IMR-90 (cell line): ENCODE measurements at regions not wholly inside any gene's neighbourhood (a gene's known extent, or its start where the extent isn't known, plus 50 kb on each side); places are given as distances from the start of the nearest gene placed in this dataset.

Source experiments
- ATAC-seq: fragments of 200-7000 bp; cut with Tn5 transposase; 2 replicates; pipeline ENCODE4 v1.9.1; 2020; ENCODE audit warnings: low read depth, mild to moderate bottlenecking, moderate library complexity
- BruUV-seq: library from RNA; stranded (reverse); fragments of 400-500 nt; replicated peaks from 2 replicates; lab custom pipeline; 2021; lab: Mats Ljungman, UMichigan
- CTCF ChIA-PET: fragments of 300-600 bp; formaldehyde crosslinking; extraction: SDS; loops from one replicate; lab custom pipeline; 2021; ENCODE audit warnings: antibody characterized with exemption; lab: Yijun Ruan, JAX
- POLR2A ChIA-PET: fragments of 300-600 bp; sonication (Branson Sonifier 250); formaldehyde crosslinking; loops from one replicate; lab custom pipeline; 2022; ENCODE audit warnings: antibody characterized with exemption; ENCODE audit not compliant: unreplicated experiment; lab: Charles Lee
- DNase-seq: peaks from one replicate; pipeline ENCODE4 v3.0.0; 2013
- H2AFZ ChIP-seq: replicated peaks from 2 replicates; pipeline ENCODE3; 2013; ENCODE audit warnings: low read length, mild to moderate bottlenecking; ENCODE audit not compliant: poor library complexity
- H2AK5ac ChIP-seq: 2 replicates; pipeline ENCODE4 v1.6.1; 2013; ENCODE audit warnings: low read depth, low read length, inconsistent platforms
- H2AK9ac ChIP-seq: replicated peaks from 2 replicates; pipeline ENCODE3; 2013; ENCODE audit warnings: mild to moderate bottlenecking, low read depth, low read length, moderate library complexity; ENCODE audit not compliant: poor library complexity
- H2BK120ac ChIP-seq: 2 replicates; pipeline ENCODE4 v1.6.1; 2013; ENCODE audit warnings: low read depth, low read length, inconsistent platforms
- H2BK15ac ChIP-seq: 3 replicates; pipeline ENCODE4 v1.6.1; 2013; ENCODE audit warnings: low read depth, low read length, inconsistent platforms
- H2BK20ac ChIP-seq: 2 replicates; pipeline ENCODE4 v1.6.1; 2013; ENCODE audit warnings: low read depth, mild to moderate bottlenecking, inconsistent platforms, low read length, moderate library complexity
- H2BK5ac ChIP-seq: 2 replicates; pipeline ENCODE4 v1.6.1; 2013; ENCODE audit warnings: mild to moderate bottlenecking, low read depth, low read length, inconsistent platforms; ENCODE audit not compliant: poor library complexity, severe bottlenecking
- H3K14ac ChIP-seq: replicated peaks from 2 replicates; pipeline ENCODE4 v1.6.1; 2013; ENCODE audit warnings: low read depth, low read length, inconsistent platforms
- H3K18ac ChIP-seq: 2 replicates; pipeline ENCODE4 v1.6.1; 2013; ENCODE audit warnings: low read depth, low read length, control low read depth
- H3K23ac ChIP-seq: 2 replicates; pipeline ENCODE4 v1.6.1; 2013; ENCODE audit warnings: low read depth, low read length, inconsistent platforms
- H3K27ac ChIP-seq: 2 replicates; pipeline ENCODE4 v1.5.1; 2013; ENCODE audit warnings: mild to moderate bottlenecking, control low read depth, low read length; ENCODE audit not compliant: insufficient read depth
- H3K27me3 ChIP-seq: 2 replicates; pipeline ENCODE4 v1.6.1; 2013; ENCODE audit warnings: low read length; ENCODE audit not compliant: control insufficient read depth, insufficient read depth
- H3K36me3 ChIP-seq: 2 replicates; pipeline ENCODE4 v1.6.1; 2013; ENCODE audit warnings: low read length, mixed read lengths; ENCODE audit not compliant: control insufficient read depth, insufficient read depth
- H3K4ac ChIP-seq: 2 replicates; pipeline ENCODE4 v1.6.1; 2013; ENCODE audit warnings: low read depth, low read length, inconsistent platforms
- H3K4me1 ChIP-seq: 2 replicates; pipeline ENCODE4 v1.6.1; 2013; ENCODE audit warnings: low read length, mixed read lengths; ENCODE audit not compliant: control insufficient read depth, insufficient read depth
- H3K4me2 ChIP-seq: 2 replicates; pipeline ENCODE4 v1.6.1; 2013; ENCODE audit warnings: low read depth, mild to moderate bottlenecking, control low read depth, low read length, moderate library complexity
- H3K4me3 ChIP-seq: 2 replicates; pipeline ENCODE4 v1.5.1; 2013; ENCODE audit warnings: low read depth, mild to moderate bottlenecking, control low read depth, low read length, moderate library complexity; ENCODE audit not compliant: insufficient read depth
- H3K56ac ChIP-seq: 2 replicates; pipeline ENCODE4 v1.6.1; 2013; ENCODE audit warnings: low read length, inconsistent platforms; ENCODE audit not compliant: insufficient read depth; ENCODE audit errors: extremely low read depth
- H3K79me1 ChIP-seq, 2 experiments: 2 replicates each; pipeline ENCODE4 v1.6.1; 2013; ENCODE audit warnings: low read length in 2 of 2, inconsistent platforms in 1 of 2, low read depth in 1 of 2
- H3K9ac ChIP-seq: 2 replicates; pipeline ENCODE4 v1.6.1; 2013; ENCODE audit warnings: low read depth, low read length, control low read depth
- H3K9me1 ChIP-seq: 2 replicates; pipeline ENCODE4 v1.6.1; 2013; ENCODE audit warnings: low read length, inconsistent platforms; ENCODE audit not compliant: insufficient read depth
- H3K9me3 ChIP-seq: 2 replicates; pipeline ENCODE4 v1.6.1; 2013; ENCODE audit warnings: low read length; ENCODE audit not compliant: control insufficient read depth, insufficient read depth
- H4K20me1 ChIP-seq: 2 replicates; pipeline ENCODE4 v1.6.1; 2013; ENCODE audit warnings: low read length, inconsistent platforms; ENCODE audit not compliant: insufficient read depth
- H4K5ac ChIP-seq: 2 replicates; pipeline ENCODE4 v1.6.1; 2013; ENCODE audit warnings: mild to moderate bottlenecking, low read depth, low read length, control low read depth
- H4K8ac ChIP-seq, 2 experiments: 2 replicates each; pipeline ENCODE4 v1.6.1; 2013; ENCODE audit warnings: low read depth in 2 of 2, low read length in 2 of 2, control low read depth in 1 of 2, inconsistent platforms in 1 of 2
- H4K91ac ChIP-seq: 2 replicates; pipeline ENCODE4 v1.6.1; 2013; ENCODE audit warnings: low read depth, low read length, inconsistent platforms; ENCODE audit not compliant: insufficient read depth
- BHLHE40 ChIP-seq: fragments of 150-350 bp; IDR thresholded peaks from 2 replicates; pipeline ENCODE4 v1.6.1; 2016; ENCODE audit warnings: mild to moderate bottlenecking, low read depth, low read length
- CEBPB ChIP-seq: IDR thresholded peaks from 2 replicates; pipeline ENCODE4 v1.6.1; 2012; ENCODE audit warnings: low read depth, low read length, improper control_type of control experiment
- CHD1 ChIP-seq: IDR thresholded peaks from 2 replicates; pipeline ENCODE4 v1.6.1; 2012; ENCODE audit warnings: low read depth, low read length, improper control_type of control experiment
- CTCF ChIP-seq: conservative IDR thresholded peaks from 2 replicates; pipeline ENCODE4 v1.5.1; 2012; ENCODE audit warnings: mild to moderate bottlenecking, low read depth, low read length, improper control_type of control experiment
- FOS ChIP-seq: fragments of 150-350 bp; IDR thresholded peaks from 2 replicates; pipeline ENCODE4 v1.6.1; 2016; ENCODE audit warnings: low read depth, low read length
- MAFK ChIP-seq: IDR thresholded peaks from 2 replicates; pipeline ENCODE4 v1.6.1; 2012; ENCODE audit warnings: low read depth, low read length, improper control_type of control experiment
- MXI1 ChIP-seq: IDR thresholded peaks from 2 replicates; pipeline ENCODE4 v1.6.1; 2012; ENCODE audit warnings: low read depth, mild to moderate bottlenecking, low read length, moderate library complexity, borderline replicate concordance
- NFE2L2 ChIP-seq: fragments of 150-350 bp; IDR thresholded peaks from 2 replicates; pipeline ENCODE4 v1.6.1; 2016; ENCODE audit warnings: low read depth, mild to moderate bottlenecking, low read length
- POLR2A ChIP-seq: IDR thresholded peaks from 2 replicates; pipeline ENCODE4 v1.6.1; 2012; ENCODE audit warnings: mild to moderate bottlenecking, low read depth, low read length
- RAD21 ChIP-seq: IDR thresholded peaks from 2 replicates; pipeline ENCODE4 v1.6.1; 2012; ENCODE audit warnings: low read length, improper control_type of control experiment
- RCOR1 ChIP-seq: IDR thresholded peaks from 2 replicates; pipeline ENCODE4 v1.6.1; 2012; ENCODE audit warnings: mild to moderate bottlenecking, low read length, improper control_type of control experiment; ENCODE audit not compliant: insufficient replicate concordance
- RFX5 ChIP-seq: IDR thresholded peaks from 2 replicates; pipeline ENCODE4 v1.8.0; 2012; ENCODE audit warnings: low read depth, mild to moderate bottlenecking, low read length, moderate library complexity
- SMC3 ChIP-seq: fragments of 150-350 bp; IDR thresholded peaks from 2 replicates; pipeline ENCODE4 v1.6.1; 2016; ENCODE audit warnings: low read depth, mild to moderate bottlenecking, antibody characterized with exemption, low read length, moderate library complexity
- USF2 ChIP-seq: fragments of 150-350 bp; IDR thresholded peaks from 2 replicates; pipeline ENCODE4 v1.6.1; 2017; ENCODE audit warnings: mild to moderate bottlenecking, antibody characterized with exemption, low read length, low read depth
- WGBS, 2 experiments: methylation state at CpG; one replicate each; pipeline versions ENCODE4 v1.1.5 to v1.1.7; 2013; ENCODE audit warnings: missing lambda C conversion rate in 2 of 2; ENCODE audit not compliant: insufficient read length in 1 of 2; ENCODE audit errors: extremely low coverage in 2 of 2; 5-methylcytosine and 5-hydroxymethylcytosine counted together
- dilution Hi-C: fragments of 300-500 bp; cut with HindIII; formaldehyde crosslinking; loops from one replicate; pipeline ENCODE4 v1.14.3; 2018; ENCODE audit warnings: low sequenced_read_pairs; ENCODE audit not compliant: unreplicated experiment
- in situ Hi-C: fragments of 300-500 bp; cut with MboI; formaldehyde crosslinking; loops from 3 replicates; pipeline ENCODE4 v1.14.3; 2019; ENCODE audit warnings: low sequenced_read_pairs, inconsistent platforms, mixed read lengths
- intact Hi-C: fragments of 100-400 bp; cut with micrococcal nuclease; formaldehyde crosslinking; loops from 2 replicates; pipeline ENCODE4 v1.10.0; 2022

GRCh38 chr20:51886891-51887608 is 84.7 kb upstream of the SALL4 start:
- POLR2A ChIA-PET: no interaction called here
- Histone ChIP-seq H3K9me1 (no peaks in the 10 kb centered on the region), H3K4me2 (no peak overlapping the region), H4K5ac (no peak overlapping the region), H4K20me1 (no peaks in the 10 kb centered on the region), H3K23ac (no peak overlapping the region), H3K18ac (no peak overlapping the region), H2BK5ac (no peak overlapping the region), H2BK20ac (no peak overlapping the region), H3K27me3 (peaks cover 10% of the 10 kb centered on the region), H4K8ac (no peak overlapping the region), H3K9me3 (no peaks in the 10 kb centered on the region), H3K14ac (no peak overlapping the region), H3K4ac (no peak overlapping the region), H2AK9ac (no peak overlapping the region), H3K79me1 (no peaks in the 10 kb centered on the region), H3K27ac (no peak overlapping the region), H3K36me3 (no peaks in the 10 kb centered on the region), H3K4me1 (no peaks in the 10 kb centered on the region), H3K56ac (no peak overlapping the region), H2AK5ac (no peak overlapping the region), H3K4me3 (no peak overlapping the region), H2AFZ (no peak overlapping the region), H3K9ac (no peak overlapping the region), H2BK120ac (no peak overlapping the region), H2BK15ac (no peak overlapping the region), H4K91ac (no peak overlapping the region)
- BruUV-seq: no TSS peak
- dilution Hi-C loops (no loop called here), intact Hi-C loops (no loop called here), in situ Hi-C loops (no loop called here)
- ATAC-seq (no peak; the same call in 1 of the 2 replicates), DNase-seq (no peak)
- no peak for TF ChIP-seq RAD21
- TF ChIP-seq MXI1: no peak
- TF ChIP-seq RFX5: no peak
- TF ChIP-seq CHD1: no peak
- no peak for TF ChIP-seq USF2
- no peak for TF ChIP-seq SMC3
- TF ChIP-seq POLR2A: no peak
- no peak for TF ChIP-seq NFE2L2
- TF ChIP-seq MAFK: no peak
- no peak for TF ChIP-seq BHLHE40
- no peak for TF ChIP-seq CTCF
- no peak for TF ChIP-seq CEBPB
- TF ChIP-seq RCOR1: no peak
- TF ChIP-seq FOS: no peak
- WGBS, 2 experiments: 88% methylated on average over 1 of the region's 5 CpGs; no CpG with 5 or more reads in 1 of the 2 experiments
- CTCF ChIA-PET: interaction anchor here (0.5 kb wide), 2 partner anchors 24 to 1605 kb away, joined by 3 read pairs; no protein-coding TSS in a partner anchor
